Fibroblast of lung (primary cell): ENCODE measurements at regions not wholly inside any gene's neighbourhood (a gene's known extent, or its start where the extent isn't known, plus 50 kb on each side); places are given as distances from the start of the nearest gene placed in this dataset.

Experiments
- DNase-seq, 2 donors: peaks; one replicate each; pipeline versions ENCODE4 v3.0.0 to v3.0.0-alpha.2; 2010; ENCODE audit warnings: low read depth in 2 of 2
- H2AFZ ChIP-seq: 2 replicates; pipeline ENCODE4 v1.5.1; 2012; ENCODE audit warnings: low read length, control low read depth, inconsistent platforms
- H3K27ac ChIP-seq: 2 replicates; pipeline ENCODE4 v1.5.1; 2011; ENCODE audit warnings: low read length, control low read depth; ENCODE audit not compliant: insufficient read depth
- H3K27me3 ChIP-seq: 2 replicates; pipeline ENCODE4 v1.5.1; 2011; ENCODE audit warnings: mild to moderate bottlenecking, low read length; ENCODE audit not compliant: control insufficient read depth, insufficient read depth
- H3K36me3 ChIP-seq: 2 replicates; pipeline ENCODE4 v1.5.1; 2011; ENCODE audit warnings: low read length; ENCODE audit not compliant: control insufficient read depth, insufficient read depth
- H3K4me1 ChIP-seq: 2 replicates; pipeline ENCODE4 v1.5.1; 2011; ENCODE audit warnings: low read length; ENCODE audit not compliant: control insufficient read depth, insufficient read depth; ENCODE audit errors: extremely low read depth
- H3K4me2 ChIP-seq: 2 replicates; pipeline ENCODE4 v1.5.1; 2011; ENCODE audit warnings: low read length, control low read depth; ENCODE audit not compliant: insufficient read depth; ENCODE audit errors: extremely low read depth
- H3K4me3 ChIP-seq, 4 experiments: fragments of 200-600 bp in 1 of 4; sonication (generic) in 1 of 4; replicated peaks in 1 of 4; 2 replicates each; pipeline ENCODE4 v1.5.1; 2011 to 2016; ENCODE audit warnings: low read length in 4 of 4, low read depth in 3 of 4, mild to moderate bottlenecking in 3 of 4, control low read depth in 2 of 4, inconsistent platforms in 1 of 4, mixed read lengths in 1 of 4; ENCODE audit not compliant: insufficient read depth in 1 of 4; ENCODE audit errors: control extremely low read depth in 1 of 4
- H3K79me2 ChIP-seq: 2 replicates; pipeline ENCODE4 v1.5.1; 2012; ENCODE audit warnings: mild to moderate bottlenecking, low read length, inconsistent platforms; ENCODE audit not compliant: control insufficient read depth, insufficient read depth
- H3K9ac ChIP-seq: 2 replicates; pipeline ENCODE4 v1.5.1; 2011; ENCODE audit warnings: mild to moderate bottlenecking, low read length, control low read depth; ENCODE audit not compliant: insufficient read depth
- H3K9me3 ChIP-seq: 2 replicates; pipeline ENCODE4 v1.5.1; 2012; ENCODE audit warnings: low read depth, low read length; ENCODE audit not compliant: control insufficient read depth, insufficient read depth
- H4K20me1 ChIP-seq: 2 replicates; pipeline ENCODE4 v1.5.1; 2011; ENCODE audit warnings: low read length; ENCODE audit not compliant: control insufficient read depth, insufficient read depth; ENCODE audit errors: extremely low read depth
- EZH2 ChIP-seq: IDR thresholded peaks from 2 replicates; pipeline ENCODE4 v1.5.1; 2012; ENCODE audit warnings: low read length, control low read depth, mild to moderate bottlenecking; ENCODE audit errors: missing control alignments
- TF ChIP-seq, protein P1 (sequence below), 2 donors: IDR thresholded peaks in 1 of 2; conservative IDR thresholded peaks in 1 of 2; 1 replicate in 1 of 2; 2 replicates in 1 of 2; pipeline ENCODE4 v1.5.1; 2011 to 2012; ENCODE audit warnings: low read length in 2 of 2, control low read depth in 1 of 2, inconsistent platforms in 1 of 2, low read depth in 1 of 2, mild to moderate bottlenecking in 1 of 2

DNA sequence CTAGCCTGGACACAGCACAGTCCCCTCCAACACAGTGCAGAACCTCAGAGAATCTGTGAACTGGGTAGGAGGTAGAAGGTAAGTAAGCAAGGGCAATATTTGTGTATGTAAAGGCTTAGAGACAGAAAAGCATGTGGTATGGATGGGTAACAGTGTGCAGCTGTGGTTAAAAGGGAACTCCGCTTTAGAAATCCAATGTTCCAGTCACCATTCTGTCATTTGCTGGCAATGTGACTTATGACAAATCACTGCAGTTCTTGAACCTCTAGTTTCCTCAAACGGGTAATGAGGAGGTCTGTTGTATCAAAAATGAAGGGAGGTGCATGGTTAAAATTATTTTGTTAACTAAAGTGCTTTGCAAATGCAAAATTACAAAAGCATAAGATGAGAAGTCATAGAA lies 125.5 kb upstream of the IFNE start:
- no peaks in the 10 kb centered on the region for H3K9me3 ChIP-seq
- no peaks in the 10 kb centered on the region for H3K36me3 ChIP-seq
- H3K4me3 ChIP-seq: no peak overlapping the region
- no peaks in the 10 kb centered on the region for H3K4me1 ChIP-seq
- no peaks in the 10 kb centered on the region for H3K27me3 ChIP-seq
- DNase-seq: peak in 1 of 2 donors; percentile 73
- H3K4me2 ChIP-seq: no peak overlapping the region
- no peak overlapping the region for H3K27ac ChIP-seq
- no peak overlapping the region for H2AFZ ChIP-seq
- H4K20me1 ChIP-seq: no peaks in the 10 kb centered on the region
- TF ChIP-seq, protein P1, sequence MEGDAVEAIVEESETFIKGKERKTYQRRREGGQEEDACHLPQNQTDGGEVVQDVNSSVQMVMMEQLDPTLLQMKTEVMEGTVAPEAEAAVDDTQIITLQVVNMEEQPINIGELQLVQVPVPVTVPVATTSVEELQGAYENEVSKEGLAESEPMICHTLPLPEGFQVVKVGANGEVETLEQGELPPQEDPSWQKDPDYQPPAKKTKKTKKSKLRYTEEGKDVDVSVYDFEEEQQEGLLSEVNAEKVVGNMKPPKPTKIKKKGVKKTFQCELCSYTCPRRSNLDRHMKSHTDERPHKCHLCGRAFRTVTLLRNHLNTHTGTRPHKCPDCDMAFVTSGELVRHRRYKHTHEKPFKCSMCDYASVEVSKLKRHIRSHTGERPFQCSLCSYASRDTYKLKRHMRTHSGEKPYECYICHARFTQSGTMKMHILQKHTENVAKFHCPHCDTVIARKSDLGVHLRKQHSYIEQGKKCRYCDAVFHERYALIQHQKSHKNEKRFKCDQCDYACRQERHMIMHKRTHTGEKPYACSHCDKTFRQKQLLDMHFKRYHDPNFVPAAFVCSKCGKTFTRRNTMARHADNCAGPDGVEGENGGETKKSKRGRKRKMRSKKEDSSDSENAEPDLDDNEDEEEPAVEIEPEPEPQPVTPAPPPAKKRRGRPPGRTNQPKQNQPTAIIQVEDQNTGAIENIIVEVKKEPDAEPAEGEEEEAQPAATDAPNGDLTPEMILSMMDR (conservative IDR thresholded peaks at IDR 0.05 in 1 of 2, IDR thresholded peaks at IDR 0.05 in 1 of 2; ENCODE audit: low read depth in 1 of 2, low read length in 2 of 2): no peak
- TF ChIP-seq EZH2: no peak
- no peaks in the 10 kb centered on the region for H3K79me2 ChIP-seq
- H3K9ac ChIP-seq: no peak overlapping the region

DNA sequence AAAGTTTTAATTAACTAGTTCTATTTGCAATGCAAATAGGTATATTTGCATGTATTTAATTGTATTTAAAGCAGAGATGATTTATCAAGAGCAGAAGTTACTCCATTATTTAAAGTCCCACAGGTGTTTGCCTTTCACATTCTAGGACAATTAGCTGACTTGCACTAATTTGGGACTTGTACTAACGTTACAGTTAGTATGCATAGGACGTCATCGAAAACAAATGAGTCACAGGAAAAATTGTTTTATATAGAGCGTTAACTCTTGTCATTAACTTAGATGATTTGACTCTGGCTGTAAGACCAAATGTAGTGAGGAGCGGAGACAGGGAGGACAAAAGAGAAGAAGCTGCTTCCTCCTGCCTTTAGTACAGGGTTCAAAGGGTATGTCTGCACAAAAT lies 126.1 kb upstream of the IFNE start:
- Histone ChIP-seq H3K36me3 (no peaks in the 10 kb centered on the region), H3K9me3 (no peaks in the 10 kb centered on the region), H3K4me3 (no peak overlapping the region), H3K4me1 (no peaks in the 10 kb centered on the region), H4K20me1 (no peaks in the 10 kb centered on the region), H3K79me2 (no peaks in the 10 kb centered on the region), H2AFZ (no peak overlapping the region), H3K9ac (no peak overlapping the region), H3K27ac (no peak overlapping the region), H3K4me2 (no peak overlapping the region), H3K27me3 (no peaks in the 10 kb centered on the region)
- peak in 1 of 2 donors; percentile 43 for DNase-seq
- TF ChIP-seq, protein P1 (conservative IDR thresholded peaks at IDR 0.05 in 1 of 2, IDR thresholded peaks at IDR 0.05 in 1 of 2; ENCODE audit: low read depth in 1 of 2, low read length in 2 of 2): no peak
- no peak for TF ChIP-seq EZH2

DNA sequence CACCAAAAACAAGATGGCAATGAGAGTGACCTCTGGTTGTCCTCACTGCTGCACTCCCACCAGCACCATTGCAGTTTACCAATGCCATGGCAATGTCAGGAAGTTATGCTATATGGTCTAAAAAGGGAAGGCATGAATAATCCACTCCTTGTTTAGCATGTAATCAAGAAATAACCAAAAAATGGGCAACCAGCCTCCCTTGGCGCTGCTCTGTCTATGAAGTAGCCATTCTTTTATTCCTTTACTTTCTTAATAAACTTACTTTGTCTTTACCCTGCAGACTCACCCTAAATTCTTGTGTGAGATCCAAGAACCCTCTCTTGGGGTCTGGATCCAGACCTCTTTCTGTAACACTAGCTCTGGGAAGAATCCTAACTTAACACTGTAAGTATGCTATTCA lies 127.4 kb upstream of the IFNE start:
- no peak overlapping the region for H3K4me2 ChIP-seq
- no peaks in the 10 kb centered on the region for H3K79me2 ChIP-seq
- no peak overlapping the region for H2AFZ ChIP-seq
- H3K9me3 ChIP-seq: no peaks in the 10 kb centered on the region
- no peaks in the 10 kb centered on the region for H4K20me1 ChIP-seq
- H3K27me3 ChIP-seq: no peaks in the 10 kb centered on the region
- H3K4me3 ChIP-seq: no peak overlapping the region
- no peak overlapping the region for H3K27ac ChIP-seq
- no peaks in the 10 kb centered on the region for H3K36me3 ChIP-seq
- no peak overlapping the region for H3K9ac ChIP-seq
- no peak for TF ChIP-seq EZH2
- TF ChIP-seq, protein P1 (conservative IDR thresholded peaks at IDR 0.05 in 1 of 2, IDR thresholded peaks at IDR 0.05 in 1 of 2; ENCODE audit: low read depth in 1 of 2, low read length in 2 of 2): no peak
- H3K4me1 ChIP-seq: no peaks in the 10 kb centered on the region
- peak in 1 of 2 donors; percentile 41 for DNase-seq
